H9 (cell line): ENCODE measurements at regions not wholly inside any gene's neighbourhood (a gene's known extent, or its start where the extent isn't known, plus 50 kb on each side); places are given as distances from the start of the nearest gene placed in this dataset.

Experiments
- DNase-seq: peaks from one replicate; pipeline ENCODE4 v3.0.0-alpha.2; 2017
- H2AFZ ChIP-seq: one replicate; pipeline ENCODE4 v1.6.1; 2013; ENCODE audit warnings: mild to moderate bottlenecking, low read length, control low read depth, moderate library complexity
- H2AK5ac ChIP-seq: 2 replicates; pipeline ENCODE4 v1.6.1; 2013; ENCODE audit warnings: low read length, control low read depth, mixed read lengths; ENCODE audit not compliant: insufficient read length
- H2BK120ac ChIP-seq: one replicate; pipeline ENCODE4 v1.6.1; 2013; ENCODE audit warnings: low read depth, mild to moderate bottlenecking, low read length, control low read depth, inconsistent platforms; ENCODE audit not compliant: poor library complexity, severe bottlenecking
- H2BK12ac ChIP-seq: 2 replicates; pipeline ENCODE4 v1.6.1; 2013; ENCODE audit warnings: low read length, control low read depth, mixed read lengths, low read depth; ENCODE audit not compliant: insufficient read length
- H2BK15ac ChIP-seq: 2 replicates; pipeline ENCODE4 v1.6.1; 2013; ENCODE audit warnings: low read depth, low read length, control low read depth
- H2BK20ac ChIP-seq: one replicate; pipeline ENCODE4 v1.6.1; 2013; ENCODE audit warnings: low read depth, mild to moderate bottlenecking, low read length, control low read depth, inconsistent platforms; ENCODE audit not compliant: poor library complexity, severe bottlenecking
- H2BK5ac ChIP-seq: 2 replicates; pipeline ENCODE4 v1.6.1; 2013; ENCODE audit warnings: low read length, control low read depth, mixed read lengths; ENCODE audit not compliant: insufficient read length
- H3K14ac ChIP-seq: 2 replicates; pipeline ENCODE4 v1.6.1; 2013; ENCODE audit warnings: low read length, control low read depth; ENCODE audit not compliant: insufficient read depth
- H3K18ac ChIP-seq: 2 replicates; pipeline ENCODE4 v1.6.1; 2013; ENCODE audit warnings: low read depth, mild to moderate bottlenecking, mixed read lengths, low read length, control low read depth; ENCODE audit not compliant: insufficient read length
- H3K23ac ChIP-seq: 2 replicates; pipeline ENCODE4 v1.6.1; 2013; ENCODE audit warnings: low read length, control low read depth, mixed read lengths, low read depth; ENCODE audit not compliant: insufficient read length
- H3K23me2 ChIP-seq: 2 replicates; pipeline ENCODE4 v1.6.1; 2013; ENCODE audit warnings: low read depth, mild to moderate bottlenecking, mixed read lengths, low read length, control low read depth; ENCODE audit not compliant: insufficient read length, poor library complexity, severe bottlenecking
- H3K27ac ChIP-seq: 2 replicates; pipeline ENCODE4 v1.5.1; 2013; ENCODE audit warnings: low read length, control low read depth, mixed read lengths, low read depth; ENCODE audit not compliant: insufficient read length
- H3K27me3 ChIP-seq: 2 replicates; pipeline ENCODE4 v1.6.1; 2013; ENCODE audit warnings: low read length, control low read depth, inconsistent platforms; ENCODE audit not compliant: insufficient read depth
- H3K4ac ChIP-seq: 2 replicates; pipeline ENCODE4 v1.6.1; 2013; ENCODE audit warnings: low read depth, mild to moderate bottlenecking, control low read depth, inconsistent platforms, low read length, moderate library complexity
- H3K4me1 ChIP-seq: 2 replicates; pipeline ENCODE4 v1.6.1; 2013; ENCODE audit warnings: low read length, control low read depth, inconsistent platforms; ENCODE audit not compliant: insufficient read depth
- H3K4me2 ChIP-seq: 2 replicates; pipeline ENCODE4 v1.6.1; 2013; ENCODE audit warnings: low read length, control low read depth, mixed read lengths; ENCODE audit not compliant: insufficient read length, insufficient read depth
- H3K56ac ChIP-seq: 2 replicates; pipeline ENCODE4 v1.6.1; 2013; ENCODE audit warnings: low read depth, mild to moderate bottlenecking, mixed read lengths, low read length, control low read depth; ENCODE audit not compliant: insufficient read length
- H3K79me1 ChIP-seq: 2 replicates; pipeline ENCODE4 v1.6.1; 2013; ENCODE audit warnings: low read depth, mild to moderate bottlenecking, moderate library complexity, low read length, control low read depth, inconsistent platforms; ENCODE audit not compliant: insufficient read depth, poor library complexity, severe bottlenecking
- H3K79me2 ChIP-seq: 2 replicates; pipeline ENCODE4 v1.6.1; 2013; ENCODE audit warnings: low read length, control low read depth, inconsistent platforms; ENCODE audit not compliant: insufficient read depth
- H3K9ac ChIP-seq: 2 replicates; pipeline ENCODE4 v1.6.1; 2013; ENCODE audit warnings: low read length, control low read depth, mixed read lengths; ENCODE audit not compliant: insufficient read length; ENCODE audit errors: extremely low read depth
- H3K9me3 ChIP-seq: one replicate; pipeline ENCODE4 v1.6.1; 2013; ENCODE audit warnings: low read depth, low read length, inconsistent platforms; ENCODE audit not compliant: control insufficient read depth
- H3T11ph ChIP-seq: one replicate; pipeline ENCODE4 v1.6.1; 2013; ENCODE audit warnings: mild to moderate bottlenecking, low read length, control low read depth, inconsistent platforms
- H4K20me1 ChIP-seq: one replicate; pipeline ENCODE4 v1.6.1; 2013; ENCODE audit not compliant: control insufficient read depth, insufficient read length, insufficient read depth
- H4K5ac ChIP-seq: 2 replicates; pipeline ENCODE4 v1.6.1; 2013; ENCODE audit warnings: low read depth, mild to moderate bottlenecking, mixed read lengths, low read length, control low read depth; ENCODE audit not compliant: insufficient read length
- H4K8ac ChIP-seq: replicated peaks from 2 replicates; pipeline ENCODE4 v1.6.1; 2013; ENCODE audit warnings: low read length, control low read depth, mixed read lengths, low read depth; ENCODE audit not compliant: insufficient read length
- H4K91ac ChIP-seq: 2 replicates; pipeline ENCODE4 v1.6.1; 2013; ENCODE audit warnings: low read depth, mild to moderate bottlenecking, moderate library complexity, mixed read lengths, low read length, control low read depth; ENCODE audit not compliant: insufficient read length
- H3K27ac Mint-ChIP-seq, 3 experiments: 2 replicates in 2 of 3; 3 replicates in 1 of 3; pipeline ENCODE4 v1.8.0; 2020 to 2021; ENCODE audit warnings: mixed read lengths in 3 of 3, mild to moderate bottlenecking in 1 of 3, moderate library complexity in 1 of 3
- H3K27me3 Mint-ChIP-seq: 2 replicates; pipeline ENCODE4 v1.8.0; 2021; ENCODE audit warnings: low read depth, mild to moderate bottlenecking, moderate library complexity, mixed read lengths
- H3K36me3 Mint-ChIP-seq, 3 experiments: 2 replicates in 2 of 3; 3 replicates in 1 of 3; pipeline ENCODE4 v1.8.0; 2020 to 2021; ENCODE audit warnings: low read depth in 3 of 3, mixed read lengths in 3 of 3; ENCODE audit not compliant: insufficient read depth in 1 of 3
- H3K4me1 Mint-ChIP-seq, 2 experiments: 2 replicates each; pipeline ENCODE4 v1.8.0; 2020; ENCODE audit warnings: mixed read lengths in 2 of 2
- H3K4me3 Mint-ChIP-seq, 2 experiments: 2 replicates in 1 of 2; 3 replicates in 1 of 2; pipeline ENCODE4 v1.8.0; 2020 to 2021; ENCODE audit warnings: mild to moderate bottlenecking in 2 of 2, mixed read lengths in 2 of 2, moderate library complexity in 1 of 2
- H3K9me3 Mint-ChIP-seq, 2 experiments: 2 replicates in 1 of 2; 3 replicates in 1 of 2; pipeline ENCODE4 v1.8.0; 2020; ENCODE audit warnings: mild to moderate bottlenecking in 2 of 2, mixed read lengths in 2 of 2, moderate library complexity in 1 of 2
- CTCF ChIP-seq: fragments of 200-600 bp; sonication (generic); conservative IDR thresholded peaks from 3 replicates; pipeline ENCODE4 v1.8.0; 2021; ENCODE audit warnings: antibody characterized with exemption, mild to moderate bottlenecking
- WGBS: extraction: QIAGEN DNeasy Blood & Tissue Kit; methylation state at CpG from one replicate; pipeline ENCODE4 v1.1.7; 2013; ENCODE audit warnings: missing lambda C conversion rate, low lambda C conversion rate, mixed read lengths; ENCODE audit not compliant: insufficient read length; ENCODE audit errors: extremely low coverage; 5-methylcytosine and 5-hydroxymethylcytosine counted together

- H3K23me2 ChIP-seq, result no peaks in the 10 kb centered on the region
- H3K79me2 ChIP-seq, result no peaks in the 10 kb centered on the region
- no peak overlapping the region for H2BK5ac ChIP-seq
- Mint-ChIP-seq H3K27ac (no peak overlapping the region), H3K9me3 (no peaks in the 10 kb centered on the region), H3K27me3 (no peaks in the 10 kb centered on the region; the same call in 1 of the 2 replicates), H3K36me3 (no peaks in the 10 kb centered on the region), H3K4me3 (no peak overlapping the region), H3K4me1 (peaks cover 6 to 7% of the 10 kb centered on the region in 2 experiments)
- WGBS, result no CpG with 5 or more reads among the region's 2 CpGs
- no peak overlapping the region for H2BK15ac ChIP-seq
- H2BK12ac ChIP-seq, result no peak overlapping the region
- H3K27ac ChIP-seq, result no peak overlapping the region
- DNase-seq, result no peak
- no peak overlapping the region for H3K9ac ChIP-seq
- no peak overlapping the region for H2BK20ac ChIP-seq
- no peaks in the 10 kb centered on the region for H3K9me3 ChIP-seq
- no peaks in the 10 kb centered on the region for H4K20me1 ChIP-seq
- H3K4me1 ChIP-seq, result no peaks in the 10 kb centered on the region
- H3K4ac ChIP-seq, result no peak overlapping the region
- H3K27me3 ChIP-seq, result no peaks in the 10 kb centered on the region
- no peak for TF ChIP-seq CTCF
- no peak overlapping the region for H3K23ac ChIP-seq
- H3K14ac ChIP-seq, result no peak overlapping the region
- H4K91ac ChIP-seq, result no peak overlapping the region
- H4K8ac ChIP-seq, result no peak overlapping the region
- H2AK5ac ChIP-seq, result no peak overlapping the region
- H3T11ph ChIP-seq, result no peak overlapping the region
- H2BK120ac ChIP-seq, result no peak overlapping the region
- H3K18ac ChIP-seq, result no peak overlapping the region
- no peak overlapping the region for H3K4me2 ChIP-seq
- H2AFZ ChIP-seq, result no peak overlapping the region
- no peaks in the 10 kb centered on the region for H3K79me1 ChIP-seq
- no peak overlapping the region for H4K5ac ChIP-seq
- H3K56ac ChIP-seq, result no peak overlapping the region
Measured at GRCh38 chr11:128151338-128151737, 436.0 kb downstream of the ETS1 start.
